ENCODE measurements at regions not wholly inside any gene's neighbourhood (a gene's known extent, or its start where the extent isn't known, plus 50 kb on each side); places are given as distances from the start of the nearest gene placed in this dataset.

GRCh38 chr11:116695657-116696254 is 77.0 kb downstream of the BUD13 start:
- TF ChIP-seq, protein P1, sequence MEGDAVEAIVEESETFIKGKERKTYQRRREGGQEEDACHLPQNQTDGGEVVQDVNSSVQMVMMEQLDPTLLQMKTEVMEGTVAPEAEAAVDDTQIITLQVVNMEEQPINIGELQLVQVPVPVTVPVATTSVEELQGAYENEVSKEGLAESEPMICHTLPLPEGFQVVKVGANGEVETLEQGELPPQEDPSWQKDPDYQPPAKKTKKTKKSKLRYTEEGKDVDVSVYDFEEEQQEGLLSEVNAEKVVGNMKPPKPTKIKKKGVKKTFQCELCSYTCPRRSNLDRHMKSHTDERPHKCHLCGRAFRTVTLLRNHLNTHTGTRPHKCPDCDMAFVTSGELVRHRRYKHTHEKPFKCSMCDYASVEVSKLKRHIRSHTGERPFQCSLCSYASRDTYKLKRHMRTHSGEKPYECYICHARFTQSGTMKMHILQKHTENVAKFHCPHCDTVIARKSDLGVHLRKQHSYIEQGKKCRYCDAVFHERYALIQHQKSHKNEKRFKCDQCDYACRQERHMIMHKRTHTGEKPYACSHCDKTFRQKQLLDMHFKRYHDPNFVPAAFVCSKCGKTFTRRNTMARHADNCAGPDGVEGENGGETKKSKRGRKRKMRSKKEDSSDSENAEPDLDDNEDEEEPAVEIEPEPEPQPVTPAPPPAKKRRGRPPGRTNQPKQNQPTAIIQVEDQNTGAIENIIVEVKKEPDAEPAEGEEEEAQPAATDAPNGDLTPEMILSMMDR (IDR thresholded peaks at IDR 0.05) = no peak
- TF ChIP-seq POLR2A (IDR thresholded peaks at IDR 0.05) = no peak
